ENCODE measurements at regions not wholly inside any gene's neighbourhood (a gene's known extent, or its start where the extent isn't known, plus 50 kb on each side); places are given as distances from the start of the nearest gene placed in this dataset.

GRCh38 chr13:106786006-106786563 lies 218.1 kb upstream of the ARGLU1 start:
- no peak for TF ChIP-seq EZH2phosphoT487 (conservative IDR thresholded peaks at IDR 0.05; ENCODE audit: low read length)
- TF ChIP-seq CTCF (IDR thresholded peaks at IDR 0.05; ENCODE audit: insufficient read depth, low read length, poor library complexity, severe bottlenecking), result no peak
- no peak overlapping the region for H3K4me2 ChIP-seq (ENCODE audit: low read depth, low read length, poor library complexity, severe bottlenecking)

GRCh38 chr13:106774621-106775020 lies 206.7 kb upstream of the ARGLU1 start:
- TF ChIP-seq CTCF (IDR thresholded peaks at IDR 0.05; ENCODE audit: insufficient read depth, low read length, poor library complexity, severe bottlenecking) (no peak), EZH2phosphoT487 (conservative IDR thresholded peaks at IDR 0.05; ENCODE audit: low read length) (no peak)
- H3K9me2 ChIP-seq (replicated peaks; ENCODE audit: insufficient read depth, low read length), result no peaks in the 10 kb centered on the region

More at GRCh38 chr13:106786006-106786563, 218.1 kb upstream of the ARGLU1 start:
- Histone ChIP-seq H2AFZ (ENCODE audit: low read depth, low read length, severe bottlenecking) (no peak overlapping the region), H3K27ac (ENCODE audit: low read depth, low read length) (no peak overlapping the region), H3K9me2 (replicated peaks; ENCODE audit: insufficient read depth, low read length) (no peaks in the 10 kb centered on the region), H3K9ac (ENCODE audit: low read length) (no peak overlapping the region), H3K79me2 (ENCODE audit: insufficient read depth, low read length) (no peaks in the 10 kb centered on the region), H3K9me3 (ENCODE audit: insufficient read depth, low read length) (no peaks in the 10 kb centered on the region), H3K36me3 (ENCODE audit: low read length) (no peaks in the 10 kb centered on the region), H4K20me1 (ENCODE audit: low read depth, low read length) (no peaks in the 10 kb centered on the region), H3K27me3 (ENCODE audit: low read length) (no peaks in the 10 kb centered on the region), H3F3A (ENCODE audit: insufficient read depth) (no peaks in the 10 kb centered on the region), H3K4me3 (ENCODE audit: insufficient read depth, low read length, poor library complexity, severe bottlenecking) (no peak overlapping the region)

GRCh38 chr13:106772006-106772601 lies 204.2 kb upstream of the ARGLU1 start:
- Histone ChIP-seq H3K4me2 (ENCODE audit: low read depth, low read length, poor library complexity, severe bottlenecking) (no peak overlapping the region), H3K9me2 (replicated peaks; ENCODE audit: insufficient read depth, low read length) (no peaks in the 10 kb centered on the region), H3K9ac (ENCODE audit: low read length) (no peak overlapping the region), H3K36me3 (ENCODE audit: low read length) (no peaks in the 10 kb centered on the region), H3K79me2 (ENCODE audit: insufficient read depth, low read length) (no peaks in the 10 kb centered on the region), H4K20me1 (ENCODE audit: low read depth, low read length) (no peaks in the 10 kb centered on the region), H3K4me3 (ENCODE audit: insufficient read depth, low read length, poor library complexity, severe bottlenecking) (no peak overlapping the region), H2AFZ (ENCODE audit: low read depth, low read length, severe bottlenecking) (no peak overlapping the region), H3K27ac (ENCODE audit: low read depth, low read length) (no peak overlapping the region), H3K9me3 (ENCODE audit: insufficient read depth, low read length) (no peaks in the 10 kb centered on the region), H3K27me3 (ENCODE audit: low read length) (no peaks in the 10 kb centered on the region), H3F3A (ENCODE audit: insufficient read depth) (no peaks in the 10 kb centered on the region)
- TF ChIP-seq EZH2phosphoT487 (conservative IDR thresholded peaks at IDR 0.05; ENCODE audit: low read length) (no peak), CTCF (IDR thresholded peaks at IDR 0.05; ENCODE audit: insufficient read depth, low read length, poor library complexity, severe bottlenecking) (no peak)

More at GRCh38 chr13:106774621-106775020, 206.7 kb upstream of the ARGLU1 start:
- no peak overlapping the region for H3K9ac ChIP-seq (ENCODE audit: low read length)
- no peak overlapping the region for H3K27ac ChIP-seq (ENCODE audit: low read depth, low read length)
- no peak overlapping the region for H3K4me2 ChIP-seq (ENCODE audit: low read depth, low read length, poor library complexity, severe bottlenecking)
- H3K79me2 ChIP-seq (ENCODE audit: insufficient read depth, low read length), result no peaks in the 10 kb centered on the region
- H3K36me3 ChIP-seq (ENCODE audit: low read length), result no peaks in the 10 kb centered on the region
- no peak overlapping the region for H2AFZ ChIP-seq (ENCODE audit: low read depth, low read length, severe bottlenecking)
- H3K9me3 ChIP-seq (ENCODE audit: insufficient read depth, low read length), result no peaks in the 10 kb centered on the region
- no peaks in the 10 kb centered on the region for H4K20me1 ChIP-seq (ENCODE audit: low read depth, low read length)
- no peak overlapping the region for H3K4me3 ChIP-seq (ENCODE audit: insufficient read depth, low read length, poor library complexity, severe bottlenecking)
- no peaks in the 10 kb centered on the region for H3F3A ChIP-seq (ENCODE audit: insufficient read depth)
- H3K27me3 ChIP-seq (ENCODE audit: low read length), result no peaks in the 10 kb centered on the region

All from SU-DHL-6 (cell line).